ENCODE measurements at regions not wholly inside any gene's neighbourhood (a gene's known extent, or its start where the extent isn't known, plus 50 kb on each side); places are given as distances from the start of the nearest gene placed in this dataset.

DNA sequence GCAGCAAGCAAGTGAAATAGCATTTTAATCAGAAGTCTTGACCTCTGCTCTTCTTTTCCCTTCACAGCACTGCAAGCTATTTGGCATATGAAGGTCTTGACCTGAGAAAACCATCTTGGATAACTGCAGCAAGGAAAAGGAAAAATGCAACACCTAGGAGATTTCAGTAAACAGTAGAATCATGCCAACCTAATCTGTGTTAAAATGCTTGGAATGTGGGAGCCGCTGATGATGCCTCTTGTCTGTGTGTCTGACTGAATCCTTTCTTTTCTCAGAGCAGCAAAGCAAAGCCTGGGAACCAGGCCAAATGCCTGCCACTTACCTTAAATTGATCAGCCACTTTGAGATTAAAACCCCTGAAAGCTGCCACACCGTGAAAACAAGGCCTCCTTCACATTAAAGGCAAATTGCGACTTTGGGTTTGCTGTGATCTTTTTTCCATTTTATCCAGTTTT, 80.4 kb upstream of the CDK6 start:
- no peak overlapping the region for H3K4me3 ChIP-seq (replicated peaks; ENCODE audit: insufficient read depth, low read length)
- H3K27ac ChIP-seq (replicated peaks) = no peak overlapping the region
- DNase-seq (ENCODE audit: low read depth in 1 of 2, low spot score in 1 of 2) = no peak
- TF ChIP-seq POLR2AphosphoS5 (IDR thresholded peaks at IDR 0.05; ENCODE audit: low read depth) (no peak), GABPA (IDR thresholded peaks at IDR 0.05; ENCODE audit: low read depth) (no peak), SPI1 (IDR thresholded peaks at IDR 0.05; ENCODE audit: borderline replicate concordance, low read depth) (no peak)
- TF ChIP-seq, protein P1, sequence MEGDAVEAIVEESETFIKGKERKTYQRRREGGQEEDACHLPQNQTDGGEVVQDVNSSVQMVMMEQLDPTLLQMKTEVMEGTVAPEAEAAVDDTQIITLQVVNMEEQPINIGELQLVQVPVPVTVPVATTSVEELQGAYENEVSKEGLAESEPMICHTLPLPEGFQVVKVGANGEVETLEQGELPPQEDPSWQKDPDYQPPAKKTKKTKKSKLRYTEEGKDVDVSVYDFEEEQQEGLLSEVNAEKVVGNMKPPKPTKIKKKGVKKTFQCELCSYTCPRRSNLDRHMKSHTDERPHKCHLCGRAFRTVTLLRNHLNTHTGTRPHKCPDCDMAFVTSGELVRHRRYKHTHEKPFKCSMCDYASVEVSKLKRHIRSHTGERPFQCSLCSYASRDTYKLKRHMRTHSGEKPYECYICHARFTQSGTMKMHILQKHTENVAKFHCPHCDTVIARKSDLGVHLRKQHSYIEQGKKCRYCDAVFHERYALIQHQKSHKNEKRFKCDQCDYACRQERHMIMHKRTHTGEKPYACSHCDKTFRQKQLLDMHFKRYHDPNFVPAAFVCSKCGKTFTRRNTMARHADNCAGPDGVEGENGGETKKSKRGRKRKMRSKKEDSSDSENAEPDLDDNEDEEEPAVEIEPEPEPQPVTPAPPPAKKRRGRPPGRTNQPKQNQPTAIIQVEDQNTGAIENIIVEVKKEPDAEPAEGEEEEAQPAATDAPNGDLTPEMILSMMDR (IDR thresholded peaks at IDR 0.05; ENCODE audit: insufficient read depth, low read length) = no peak
- TF ChIP-seq, protein P2, sequence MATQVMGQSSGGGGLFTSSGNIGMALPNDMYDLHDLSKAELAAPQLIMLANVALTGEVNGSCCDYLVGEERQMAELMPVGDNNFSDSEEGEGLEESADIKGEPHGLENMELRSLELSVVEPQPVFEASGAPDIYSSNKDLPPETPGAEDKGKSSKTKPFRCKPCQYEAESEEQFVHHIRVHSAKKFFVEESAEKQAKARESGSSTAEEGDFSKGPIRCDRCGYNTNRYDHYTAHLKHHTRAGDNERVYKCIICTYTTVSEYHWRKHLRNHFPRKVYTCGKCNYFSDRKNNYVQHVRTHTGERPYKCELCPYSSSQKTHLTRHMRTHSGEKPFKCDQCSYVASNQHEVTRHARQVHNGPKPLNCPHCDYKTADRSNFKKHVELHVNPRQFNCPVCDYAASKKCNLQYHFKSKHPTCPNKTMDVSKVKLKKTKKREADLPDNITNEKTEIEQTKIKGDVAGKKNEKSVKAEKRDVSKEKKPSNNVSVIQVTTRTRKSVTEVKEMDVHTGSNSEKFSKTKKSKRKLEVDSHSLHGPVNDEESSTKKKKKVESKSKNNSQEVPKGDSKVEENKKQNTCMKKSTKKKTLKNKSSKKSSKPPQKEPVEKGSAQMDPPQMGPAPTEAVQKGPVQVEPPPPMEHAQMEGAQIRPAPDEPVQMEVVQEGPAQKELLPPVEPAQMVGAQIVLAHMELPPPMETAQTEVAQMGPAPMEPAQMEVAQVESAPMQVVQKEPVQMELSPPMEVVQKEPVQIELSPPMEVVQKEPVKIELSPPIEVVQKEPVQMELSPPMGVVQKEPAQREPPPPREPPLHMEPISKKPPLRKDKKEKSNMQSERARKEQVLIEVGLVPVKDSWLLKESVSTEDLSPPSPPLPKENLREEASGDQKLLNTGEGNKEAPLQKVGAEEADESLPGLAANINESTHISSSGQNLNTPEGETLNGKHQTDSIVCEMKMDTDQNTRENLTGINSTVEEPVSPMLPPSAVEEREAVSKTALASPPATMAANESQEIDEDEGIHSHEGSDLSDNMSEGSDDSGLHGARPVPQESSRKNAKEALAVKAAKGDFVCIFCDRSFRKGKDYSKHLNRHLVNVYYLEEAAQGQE (IDR thresholded peaks at IDR 0.05; ENCODE audit: insufficient replicate concordance, low read depth) = no peak
- H3K27me3 ChIP-seq (ENCODE audit: insufficient read depth, poor library complexity, severe bottlenecking) = no peaks in the 10 kb centered on the region

DNA sequence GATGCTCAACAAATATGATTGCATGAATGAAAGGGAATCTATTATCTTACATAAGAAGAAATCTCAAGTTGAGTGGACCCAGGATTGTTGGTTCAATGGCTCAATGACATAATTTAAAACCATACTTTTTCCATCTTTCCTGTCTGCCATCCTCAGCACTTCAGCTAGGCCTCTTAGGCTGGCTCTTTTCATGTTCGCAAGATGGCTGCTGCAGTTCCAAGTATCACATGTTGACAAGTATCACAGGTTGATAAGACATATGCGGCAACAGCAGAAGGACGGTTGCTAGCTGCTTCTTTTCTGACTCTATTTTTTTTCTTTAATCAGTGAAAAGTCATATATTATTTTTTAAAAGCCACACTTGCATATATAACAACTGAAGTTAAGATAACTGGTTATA, 79.0 kb upstream of the CDK6 start:
- TF ChIP-seq POLR2AphosphoS5 (IDR thresholded peaks at IDR 0.05; ENCODE audit: low read depth) = no peak
- TF ChIP-seq, protein P1 (IDR thresholded peaks at IDR 0.05; ENCODE audit: insufficient read depth, low read length) = no peak
- TF ChIP-seq, protein P2 (IDR thresholded peaks at IDR 0.05; ENCODE audit: insufficient replicate concordance, low read depth) = no peak
- no peak for TF ChIP-seq SPI1 (IDR thresholded peaks at IDR 0.05; ENCODE audit: borderline replicate concordance, low read depth)
- no peak for TF ChIP-seq GABPA (IDR thresholded peaks at IDR 0.05; ENCODE audit: low read depth)
- no peaks in the 10 kb centered on the region for H3K27me3 ChIP-seq (ENCODE audit: insufficient read depth, poor library complexity, severe bottlenecking)
- DNase-seq (ENCODE audit: low read depth in 1 of 2, low spot score in 1 of 2) = no peak
- H3K27ac ChIP-seq (replicated peaks) = no peak overlapping the region
- H3K4me3 ChIP-seq (replicated peaks; ENCODE audit: insufficient read depth, low read length) = no peak overlapping the region

DNA sequence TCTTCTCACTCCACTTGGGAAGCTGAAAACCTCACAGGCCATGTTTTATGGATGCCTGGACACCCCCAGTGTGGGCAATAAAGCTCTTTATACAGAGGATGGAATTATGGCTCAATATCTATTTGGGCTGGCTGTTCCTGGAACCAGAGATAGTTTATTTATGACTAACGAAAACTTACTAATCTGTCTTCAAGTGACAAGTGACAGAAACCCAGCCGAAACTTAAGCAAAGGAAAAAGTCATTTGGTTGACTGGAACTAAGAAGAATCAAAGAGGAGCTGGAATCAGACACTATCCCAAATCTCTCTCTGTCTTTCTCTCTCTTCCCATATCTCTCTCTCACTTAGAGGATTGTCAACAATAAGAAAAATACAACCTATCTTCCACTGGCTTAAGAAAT, 78.3 kb upstream of the CDK6 start:
- Histone ChIP-seq H3K27ac (replicated peaks) (no peak overlapping the region), H3K27me3 (ENCODE audit: insufficient read depth, poor library complexity, severe bottlenecking) (no peaks in the 10 kb centered on the region), H3K4me3 (replicated peaks; ENCODE audit: insufficient read depth, low read length) (no peak overlapping the region)
- no peak for DNase-seq (ENCODE audit: low read depth in 1 of 2, low spot score in 1 of 2)
- TF ChIP-seq POLR2AphosphoS5 (IDR thresholded peaks at IDR 0.05; ENCODE audit: low read depth) = no peak

DNA sequence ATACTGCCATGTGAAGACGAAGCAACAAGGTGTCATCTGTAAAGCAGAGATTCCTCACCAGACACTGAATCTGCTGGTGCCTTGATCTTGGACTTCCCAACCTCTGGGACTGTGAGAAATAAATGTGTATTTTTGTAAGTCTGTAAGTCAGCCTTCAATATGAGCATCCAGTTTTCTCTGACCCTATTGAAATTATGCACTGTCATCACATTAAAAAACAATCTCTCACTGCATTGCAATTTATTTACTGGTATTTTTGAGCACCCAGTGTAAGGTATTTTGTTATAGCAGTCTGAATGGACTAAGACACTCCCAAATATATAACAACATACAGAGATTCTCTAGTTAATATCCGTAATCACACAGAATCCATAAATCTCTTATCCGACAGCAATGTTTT, 77.5 kb upstream of the CDK6 start:
- no peak for DNase-seq (ENCODE audit: low read depth in 1 of 2, low spot score in 1 of 2)
- Histone ChIP-seq H3K27ac (replicated peaks) (no peak overlapping the region), H3K27me3 (ENCODE audit: insufficient read depth, poor library complexity, severe bottlenecking) (no peaks in the 10 kb centered on the region), H3K4me3 (replicated peaks; ENCODE audit: insufficient read depth, low read length) (no peak overlapping the region)
- TF ChIP-seq SPI1 (IDR thresholded peaks at IDR 0.05; ENCODE audit: borderline replicate concordance, low read depth) (no peak), POLR2AphosphoS5 (IDR thresholded peaks at IDR 0.05; ENCODE audit: low read depth) (no peak), GABPA (IDR thresholded peaks at IDR 0.05; ENCODE audit: low read depth) (no peak)
- TF ChIP-seq, protein P2 (IDR thresholded peaks at IDR 0.05; ENCODE audit: insufficient replicate concordance, low read depth) = no peak
- TF ChIP-seq, protein P1 (IDR thresholded peaks at IDR 0.05; ENCODE audit: insufficient read depth, low read length) = no peak

All from HL-60 (cell line).